ENCODE measurements at regions not wholly inside any gene's neighbourhood (a gene's known extent, or its start where the extent isn't known, plus 50 kb on each side); places are given as distances from the start of the nearest gene placed in this dataset. TPM values are rescaled to one million over a fixed set of nuclear protein-coding genes. Genes with fewer than 3 reads are reported as not detected.
"Not testable (repeated sequence)": the region's sequence is repeated elsewhere in the genome, so short reads cannot be mapped to it uniquely, and the experiment has no call there.

DNA sequence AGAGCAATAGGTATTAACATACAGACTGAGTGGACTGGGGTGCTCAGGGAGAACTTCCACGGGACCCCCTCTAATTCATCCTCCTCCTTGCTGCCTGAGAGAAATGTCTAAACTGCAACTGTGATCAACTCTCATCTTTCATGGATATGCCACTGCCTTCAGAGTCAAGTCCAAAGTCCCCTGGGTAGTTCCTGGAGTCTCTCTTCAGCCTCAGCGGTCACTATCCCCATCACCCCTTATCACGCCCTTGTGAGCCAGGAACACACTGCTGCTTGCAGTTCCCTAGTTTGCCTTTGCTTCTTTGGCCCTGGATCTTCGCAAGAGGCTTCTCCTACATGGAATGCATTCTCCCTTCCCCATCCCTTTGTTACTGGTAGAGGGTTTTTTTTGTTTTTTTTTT, 58.7 kb upstream of the AUTS2 start:
- no peak for DNase-seq (ENCODE audit: low spot score)

DNA sequence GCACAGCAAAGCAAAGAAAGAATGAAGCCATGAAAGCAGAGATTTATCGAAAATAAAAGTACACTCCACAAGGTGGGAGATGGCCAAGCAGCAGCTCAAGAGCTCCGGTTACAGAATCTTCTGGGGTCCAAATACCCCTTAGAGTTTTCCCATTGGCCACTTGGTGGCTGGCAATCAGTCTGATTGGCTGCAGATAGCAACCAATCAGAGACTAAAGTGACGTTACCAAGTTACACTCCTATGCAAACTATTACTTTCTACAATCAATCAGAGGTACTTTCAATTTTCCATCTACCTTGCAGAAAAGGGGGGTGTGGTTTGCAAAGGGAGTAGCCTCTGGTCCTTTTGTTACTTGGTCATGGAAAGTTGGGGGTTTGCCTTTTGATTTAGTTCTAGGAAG, 58.0 kb upstream of the AUTS2 start:
- no peak for DNase-seq (ENCODE audit: low spot score)

GRCh38 chr7:69541779-69542432, 56.4 kb upstream of the AUTS2 start:
- not testable (repeated sequence) for DNase-seq (ENCODE audit: low spot score)

DNA sequence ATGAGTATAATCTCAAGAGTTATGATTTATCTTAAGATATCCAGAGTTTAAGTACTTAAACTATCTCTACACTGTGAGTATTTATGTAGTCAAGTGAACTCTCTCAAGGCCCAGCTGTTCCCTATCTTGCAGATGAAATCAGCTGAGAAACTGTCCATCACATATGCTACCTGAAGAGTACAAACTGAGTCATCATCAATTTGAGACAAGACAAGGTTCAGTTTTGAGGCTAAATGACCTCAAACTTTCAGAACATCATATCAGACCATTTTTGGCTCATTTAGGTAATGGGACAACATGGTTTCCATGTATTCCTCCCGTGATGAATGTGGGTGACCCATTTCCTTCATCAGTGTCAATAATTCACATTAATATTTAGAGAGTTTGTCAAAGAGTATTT, 53.1 kb upstream of the AUTS2 start:
- no peak for DNase-seq (ENCODE audit: low spot score)

Small RNAs in the stretch of these regions (small RNA-seq; reads per million reads assigned to genes)
- gene MTATP6P21 (not detected), gene RF00019 (not detected), gene RNA5SP231 (not detected), gene RNU6-229P (not detected), gene RNU6-832P (not detected)
